Peyer's patch (tissue), 4 donors: ENCODE measurements at regions not wholly inside any gene's neighbourhood (a gene's known extent, or its start where the extent isn't known, plus 50 kb on each side); places are given as distances from the start of the nearest gene placed in this dataset.

Source experiments
- DNase-seq, 3 donors: peaks; one replicate each; pipeline ENCODE4 v3.0.0-alpha.2; 2017 to 2019
- H3K27ac ChIP-seq, 4 donors: fragments of 200-600 bp; sonication (generic); one replicate each; pipeline ENCODE4 v1.5.1; 2016 to 2019
- H3K27me3 ChIP-seq, 2 donors: fragments of 200-600 bp; sonication (generic); one replicate each; pipeline ENCODE4 v1.5.1; 2019
- H3K36me3 ChIP-seq, 3 donors: fragments of 200-600 bp; sonication (generic); one replicate each; pipeline ENCODE4 v1.5.1; 2016 to 2019
- H3K4me1 ChIP-seq, 4 donors: fragments of 200-600 bp; sonication (generic); one replicate each; pipeline ENCODE4 v1.5.1; 2016 to 2019
- H3K4me3 ChIP-seq, 4 donors: fragments of 200-600 bp; sonication (generic); 1 replicate in 3 of 4; 2 replicates in 1 of 4; pipeline ENCODE4 v1.5.1; 2016 to 2019; ENCODE audit warnings: mild to moderate bottlenecking in 1 of 4
- H3K9me3 ChIP-seq, 4 donors: fragments of 200-600 bp; sonication (generic); one replicate each; pipeline ENCODE4 v1.5.1; 2016 to 2019; ENCODE audit warnings: mild to moderate bottlenecking in 1 of 4
- CTCF ChIP-seq, 6 experiments: fragments of 450-650 bp in 4 of 6; fragments of 200-600 bp in 2 of 6; sonication (generic) in 1 of 6; IDR thresholded peaks; one replicate each; pipeline ENCODE4 v1.5.1; 2017 to 2019; ENCODE audit warnings: antibody characterized with exemption in 6 of 6, mild to moderate bottlenecking in 3 of 6, moderate library complexity in 1 of 6
- POLR2A ChIP-seq, 2 donors: fragments of 450-650 bp; IDR thresholded peaks; one replicate each; pipeline ENCODE4 v1.5.1; 2017; ENCODE audit warnings: antibody characterized with exemption in 2 of 2, mild to moderate bottlenecking in 2 of 2, moderate library complexity in 2 of 2

GRCh38 chr9:80557256-80557655 is 985.5 kb downstream of the TLE4 start:
- Histone ChIP-seq H3K27me3 (no peaks in the 10 kb centered on the region), H3K36me3 (no peaks in the 10 kb centered on the region), H3K27ac (no peak overlapping the region), H3K4me1 (no peaks in the 10 kb centered on the region), H3K4me3 (no peak overlapping the region), H3K9me3 (no peaks in the 10 kb centered on the region)
- TF ChIP-seq CTCF (IDR thresholded peaks at IDR 0.05) = no peak
- no peak for TF ChIP-seq POLR2A (IDR thresholded peaks at IDR 0.05)
- no peak for DNase-seq

GRCh38 chr9:80556631-80557030 is 984.9 kb downstream of the TLE4 start:
- no peak overlapping the region for H3K4me3 ChIP-seq
- no peak overlapping the region for H3K27ac ChIP-seq
- no peaks in the 10 kb centered on the region for H3K4me1 ChIP-seq
- H3K9me3 ChIP-seq = no peaks in the 10 kb centered on the region
- H3K36me3 ChIP-seq = no peaks in the 10 kb centered on the region
- no peaks in the 10 kb centered on the region for H3K27me3 ChIP-seq
- TF ChIP-seq POLR2A (IDR thresholded peaks at IDR 0.05) (no peak), CTCF (IDR thresholded peaks at IDR 0.05) (no peak)
- no peak for DNase-seq

- H3K27ac ChIP-seq = no peak overlapping the region
- no peak for TF ChIP-seq CTCF (IDR thresholded peaks at IDR 0.05)
- no peak for TF ChIP-seq POLR2A (IDR thresholded peaks at IDR 0.05)
- H3K4me3 ChIP-seq = no peak overlapping the region
- no peaks in the 10 kb centered on the region for H3K27me3 ChIP-seq
- no peaks in the 10 kb centered on the region for H3K36me3 ChIP-seq
- H3K4me1 ChIP-seq = no peaks in the 10 kb centered on the region
- DNase-seq = no peak
- H3K9me3 ChIP-seq = no peaks in the 10 kb centered on the region
Measured at GRCh38 chr9:80555782-80556325, 984.1 kb downstream of the TLE4 start.

GRCh38 chr9:80554856-80555255 is 983.1 kb downstream of the TLE4 start:
- no peak for DNase-seq
- no peaks in the 10 kb centered on the region for H3K27me3 ChIP-seq
- no peaks in the 10 kb centered on the region for H3K36me3 ChIP-seq
- TF ChIP-seq CTCF (IDR thresholded peaks at IDR 0.05) (no peak), POLR2A (IDR thresholded peaks at IDR 0.05) (no peak)
- no peaks in the 10 kb centered on the region for H3K4me1 ChIP-seq
- H3K27ac ChIP-seq = no peak overlapping the region
- H3K4me3 ChIP-seq = no peak overlapping the region
- no peaks in the 10 kb centered on the region for H3K9me3 ChIP-seq

GRCh38 chr9:80554301-80554700 is 982.5 kb downstream of the TLE4 start:
- Histone ChIP-seq H3K4me1 (no peaks in the 10 kb centered on the region), H3K4me3 (no peak overlapping the region), H3K9me3 (no peaks in the 10 kb centered on the region), H3K27me3 (no peaks in the 10 kb centered on the region), H3K36me3 (no peaks in the 10 kb centered on the region), H3K27ac (no peak overlapping the region)
- DNase-seq = no peak
- no peak for TF ChIP-seq POLR2A (IDR thresholded peaks at IDR 0.05)

GRCh38 chr9:80552931-80553330 is 981.2 kb downstream of the TLE4 start:
- DNase-seq = peak in 1 of 3 donors; percentile 45
- no peaks in the 10 kb centered on the region for H3K36me3 ChIP-seq
- no peaks in the 10 kb centered on the region for H3K4me1 ChIP-seq
- no peaks in the 10 kb centered on the region for H3K9me3 ChIP-seq
- no peaks in the 10 kb centered on the region for H3K27me3 ChIP-seq
- no peak for TF ChIP-seq POLR2A (IDR thresholded peaks at IDR 0.05)
- no peak for TF ChIP-seq CTCF (IDR thresholded peaks at IDR 0.05)
- no peak overlapping the region for H3K27ac ChIP-seq
- H3K4me3 ChIP-seq = no peak overlapping the region
